HG02981 (cell line): ENCODE measurements at regions not wholly inside any gene's neighbourhood (a gene's known extent, or its start where the extent isn't known, plus 50 kb on each side); places are given as distances from the start of the nearest gene placed in this dataset.
"Not testable (repeated sequence)": the region's sequence is repeated elsewhere in the genome, so short reads cannot be mapped to it uniquely, and the experiment has no call there.

ENCODE experiments used
- ATAC-seq: cut with Tn5 transposase; IDR thresholded peaks from one replicate; pipeline ENCODE4 v1.9.1; 2021; ENCODE audit warnings: mild to moderate bottlenecking, moderate library complexity; ENCODE audit not compliant: unreplicated experiment

GRCh38 chr7:118404211-118404610, 179.7 kb downstream of the ANKRD7 start:
- ATAC-seq = no peak

- no peak for ATAC-seq
Observed at GRCh38 chr7:118418433-118418832, 193.9 kb downstream of the ANKRD7 start.

- ATAC-seq = no peak
Observed at GRCh38 chr7:118420888-118421287, 196.4 kb downstream of the ANKRD7 start.

- no peak for ATAC-seq
Observed at GRCh38 chr7:118429141-118429540, 204.6 kb downstream of the ANKRD7 start.

GRCh38 chr7:118436663-118437062, 212.2 kb downstream of the ANKRD7 start:
- no peak for ATAC-seq

GRCh38 chr7:118449030-118449429, 224.5 kb downstream of the ANKRD7 start:
- not testable (repeated sequence) for ATAC-seq

DNA sequence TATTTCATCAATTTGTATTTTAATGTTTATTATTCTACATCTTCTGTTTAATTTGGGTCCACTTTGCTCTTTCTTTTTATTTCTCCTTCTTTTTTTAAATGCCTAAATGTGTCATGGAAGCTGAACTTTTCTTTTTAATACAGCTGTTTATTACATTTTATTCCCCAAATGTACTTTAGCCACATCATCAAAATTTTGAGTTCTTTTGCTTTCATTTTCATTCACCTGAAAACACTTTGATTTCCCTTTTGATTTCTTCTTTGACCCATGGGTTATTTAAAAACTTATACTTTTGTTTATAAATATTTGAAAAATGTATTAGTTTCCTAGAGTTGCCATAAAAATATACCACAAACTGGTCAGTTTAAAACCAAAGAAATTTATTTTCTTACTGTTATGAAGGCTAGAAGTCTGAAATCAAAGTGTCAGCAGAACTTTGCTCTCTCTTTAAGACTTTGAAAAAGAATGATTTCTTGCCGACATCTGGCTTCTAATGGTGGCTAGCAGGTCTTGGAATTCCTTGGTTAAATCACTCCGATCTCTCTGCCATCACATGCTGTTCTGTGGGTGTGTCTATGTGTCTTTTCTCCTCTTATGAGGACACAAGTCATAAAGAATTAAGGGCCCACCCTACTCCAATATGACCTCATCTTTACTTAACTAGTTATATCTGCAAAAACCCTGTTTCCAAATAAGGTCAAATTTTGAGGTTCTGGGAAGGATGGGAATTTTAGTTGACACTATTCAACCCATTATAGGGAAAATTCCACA, 225.5 kb downstream of the ANKRD7 start:
- no peak for ATAC-seq

GRCh38 chr7:118452128-118452527, 227.6 kb downstream of the ANKRD7 start:
- no peak for ATAC-seq

- no peak for ATAC-seq
Observed at GRCh38 chr7:118467381-118467780, 242.9 kb downstream of the ANKRD7 start.

DNA sequence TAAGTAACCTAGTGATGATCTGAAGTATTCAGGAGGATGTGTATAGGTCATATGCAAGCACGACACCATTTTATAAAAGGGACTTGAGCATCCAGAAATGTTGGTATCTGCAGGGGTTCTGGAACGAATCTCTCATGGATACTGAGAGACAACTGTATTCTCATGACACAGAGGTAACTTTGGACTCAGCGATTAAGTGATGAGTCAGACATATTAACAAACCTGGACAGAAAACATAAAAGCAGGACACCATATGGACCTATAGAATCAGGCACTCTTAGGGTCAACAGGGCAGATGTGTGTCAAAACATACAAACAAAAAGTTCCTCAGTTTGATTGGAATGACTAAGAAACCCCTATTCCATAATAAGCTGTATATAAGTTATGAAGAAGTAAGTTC, 248.1 kb downstream of the ANKRD7 start:
- no peak for ATAC-seq

GRCh38 chr7:118473271-118473670, 248.8 kb downstream of the ANKRD7 start:
- no peak for ATAC-seq

DNA sequence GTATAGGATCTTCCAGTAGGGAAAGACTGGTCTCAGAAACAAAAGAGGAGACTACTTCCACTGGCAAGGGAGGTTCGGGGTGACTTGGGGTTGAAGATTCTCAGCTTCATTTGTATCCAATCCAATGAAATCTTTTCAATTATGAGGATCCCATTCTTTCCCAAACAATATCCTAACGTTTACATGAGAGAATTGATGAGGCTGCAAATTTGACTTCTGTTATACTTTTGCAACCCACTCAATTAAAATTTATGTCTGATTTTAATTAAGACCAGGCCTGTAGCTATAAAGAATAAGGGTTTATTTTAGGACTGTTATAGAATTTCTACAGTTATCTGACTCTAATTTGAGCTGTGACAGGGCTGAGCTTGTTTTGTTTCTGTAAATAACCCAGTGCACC, 251.5 kb downstream of the ANKRD7 start:
- ATAC-seq = no peak

- no peak for ATAC-seq
Observed at GRCh38 chr7:118477036-118477435, 252.5 kb downstream of the ANKRD7 start.

DNA sequence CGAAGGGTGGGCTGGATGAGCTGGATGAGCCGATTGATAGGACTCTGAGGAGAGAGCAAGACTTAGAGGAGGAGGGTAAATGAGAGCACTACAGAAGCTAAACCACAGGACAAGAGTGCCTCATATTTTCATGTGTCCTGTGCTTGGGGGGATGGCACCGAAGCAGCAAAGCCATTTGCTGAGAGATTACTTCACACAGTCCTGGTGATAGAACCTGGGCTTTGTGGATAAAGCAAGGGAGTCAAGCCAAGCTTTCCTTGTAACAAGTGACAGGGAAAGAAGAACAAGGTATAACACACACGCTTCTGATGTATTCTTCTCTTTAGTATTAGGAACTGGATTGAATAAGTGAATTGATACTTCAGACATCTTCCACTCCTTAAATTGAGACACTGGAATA, 253.7 kb downstream of the ANKRD7 start:
- ATAC-seq = no peak

- ATAC-seq = no peak
Observed at GRCh38 chr7:118478931-118479330, 254.4 kb downstream of the ANKRD7 start.

GRCh38 chr7:118492466-118492865, 268.0 kb downstream of the ANKRD7 start:
- no peak for ATAC-seq

GRCh38 chr7:118496138-118496644, 271.7 kb downstream of the ANKRD7 start:
- ATAC-seq = no peak

- no peak for ATAC-seq
Observed at GRCh38 chr7:118502235-118502634, 277.7 kb downstream of the ANKRD7 start.

- no peak for ATAC-seq
Observed at GRCh38 chr7:118511146-118511545, 286.6 kb downstream of the ANKRD7 start.

DNA sequence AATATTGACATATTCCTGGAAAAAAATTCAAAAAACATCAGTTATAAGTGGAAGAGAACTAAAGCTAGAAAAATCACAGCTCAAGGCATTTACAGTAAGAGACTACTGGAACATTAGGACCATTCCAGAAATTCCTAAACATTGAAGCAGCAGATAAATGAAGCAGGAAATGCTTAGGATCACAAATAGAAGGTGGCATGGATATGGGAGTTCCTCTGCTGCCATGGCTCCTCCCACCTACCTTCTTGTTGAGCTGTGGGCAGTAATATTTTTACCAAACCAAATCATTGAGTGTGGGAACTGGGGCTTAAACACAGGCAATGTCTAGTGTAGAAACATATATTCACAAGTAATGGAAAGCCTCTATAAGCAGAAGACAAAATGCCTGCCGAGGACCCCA, 292.8 kb downstream of the ANKRD7 start:
- no peak for ATAC-seq

DNA sequence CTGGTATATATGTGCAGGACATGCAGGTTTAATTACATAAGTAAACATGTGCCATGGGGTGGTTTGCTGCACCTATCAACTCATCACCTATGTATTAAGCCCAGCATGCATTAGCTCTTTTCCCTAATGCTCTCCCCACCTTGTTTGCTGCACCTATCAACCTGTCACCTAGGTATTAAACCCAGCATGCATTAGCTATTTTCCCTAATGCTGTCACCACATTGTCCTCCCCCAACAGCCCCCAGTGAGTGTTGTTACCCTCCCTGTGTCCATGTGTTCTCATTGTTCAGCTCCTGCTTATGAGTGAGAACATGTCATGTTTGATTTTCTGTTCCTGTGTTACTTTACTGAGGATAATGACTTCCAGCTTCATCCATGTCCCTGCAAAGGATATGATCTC, 300.5 kb downstream of the ANKRD7 start:
- no peak for ATAC-seq

GRCh38 chr7:118531566-118531965, 307.1 kb downstream of the ANKRD7 start:
- ATAC-seq = no peak

GRCh38 chr7:118559207-118559606, 334.7 kb downstream of the ANKRD7 start:
- ATAC-seq = no peak
